CD14-positive monocyte (primary cell): ENCODE measurements at regions not wholly inside any gene's neighbourhood (a gene's known extent, or its start where the extent isn't known, plus 50 kb on each side); places are given as distances from the start of the nearest gene placed in this dataset.

Source experiments
- DNase-seq, 3 donors: peaks; one replicate each; pipeline ENCODE4 v3.0.0-alpha.2; 2011 to 2022
- H2AFZ ChIP-seq: 2 replicates; pipeline ENCODE4 v1.6.0; 2012; ENCODE audit warnings: mild to moderate bottlenecking, low read depth, low read length, inconsistent platforms; ENCODE audit not compliant: insufficient read depth, poor library complexity, severe bottlenecking
- H3K27ac ChIP-seq, 2 donors: 1 replicate in 1 of 2; 2 replicates in 1 of 2; pipeline ENCODE4 v1.5.1; 2012 to 2013; ENCODE audit warnings: low read length in 2 of 2, control low read depth in 1 of 2, inconsistent platforms in 1 of 2, low read depth in 1 of 2, mild to moderate bottlenecking in 1 of 2
- H3K27me3 ChIP-seq, 2 donors: one replicate each; pipeline versions ENCODE4 v1.6.0 to v1.6.1; 2011 to 2013; ENCODE audit warnings: low read length in 2 of 2; ENCODE audit not compliant: control insufficient read depth in 2 of 2, insufficient read depth in 2 of 2
- H3K36me3 ChIP-seq, 2 donors: replicated peaks in 1 of 2; 1 replicate in 1 of 2; 2 replicates in 1 of 2; pipeline versions ENCODE4 v1.5.1 to v1.6.1; 2012 to 2013; ENCODE audit warnings: low read length in 2 of 2, control low read depth in 1 of 2, inconsistent platforms in 1 of 2, mild to moderate bottlenecking in 1 of 2; ENCODE audit not compliant: insufficient read depth in 2 of 2, control insufficient read depth in 1 of 2
- H3K4me1 ChIP-seq, 2 donors: 1 replicate in 1 of 2; 2 replicates in 1 of 2; pipeline versions ENCODE4 v1.5.1 to v1.6.1; 2012 to 2013; ENCODE audit warnings: low read length in 2 of 2, control low read depth in 1 of 2, inconsistent platforms in 1 of 2, mild to moderate bottlenecking in 1 of 2, moderate library complexity in 1 of 2; ENCODE audit not compliant: insufficient read depth in 2 of 2, control insufficient read depth in 1 of 2
- H3K4me2 ChIP-seq: replicated peaks from 2 replicates; pipeline ENCODE3; 2012; ENCODE audit warnings: low read length, moderate library complexity, mild to moderate bottlenecking; ENCODE audit not compliant: poor library complexity, severe bottlenecking; ENCODE audit errors: extremely low read depth
- H3K4me3 ChIP-seq, 3 experiments: fragments of 200-600 bp in 1 of 3; sonication (generic) in 1 of 3; replicated peaks in 1 of 3; 1 replicate in 2 of 3; 2 replicates in 1 of 3; pipeline ENCODE4 v1.5.1; 2011 to 2013; ENCODE audit warnings: low read length in 3 of 3, mild to moderate bottlenecking in 3 of 3, control low read depth in 2 of 3, low read depth in 2 of 3, inconsistent platforms in 1 of 3, moderate library complexity in 1 of 3
- H3K79me2 ChIP-seq: 2 replicates; pipeline ENCODE4 v1.6.0; 2012; ENCODE audit warnings: mild to moderate bottlenecking, control low read depth, inconsistent platforms, low read length, moderate library complexity; ENCODE audit not compliant: insufficient read depth
- H3K9ac ChIP-seq: 2 replicates; pipeline ENCODE4 v1.6.0; 2017; ENCODE audit warnings: low read length, mild to moderate bottlenecking; ENCODE audit not compliant: insufficient read depth, poor library complexity, severe bottlenecking
- H3K9me3 ChIP-seq, 2 donors: replicated peaks in 1 of 2; 1 replicate in 1 of 2; 2 replicates in 1 of 2; pipeline versions ENCODE4 v1.5.1 to v1.6.1; 2012 to 2013; ENCODE audit warnings: low read length in 2 of 2, control low read depth in 1 of 2; ENCODE audit not compliant: control insufficient read depth in 1 of 2, insufficient read depth in 1 of 2
- H4K20me1 ChIP-seq: 2 replicates; pipeline ENCODE4 v1.6.0; 2012; ENCODE audit warnings: mild to moderate bottlenecking, low read length, control low read depth, moderate library complexity; ENCODE audit not compliant: insufficient read depth
- H3K27ac Mint-ChIP-seq, 7 donors: one replicate each; pipeline ENCODE4 v1.8.0; 2020; ENCODE audit warnings: mild to moderate bottlenecking in 7 of 7, mixed read lengths in 7 of 7, moderate library complexity in 6 of 7, inconsistent platforms in 2 of 7
- H3K27me3 Mint-ChIP-seq, 3 donors: one replicate each; pipeline ENCODE4 v1.8.0; 2021 to 2022; ENCODE audit warnings: low read depth in 3 of 3, mild to moderate bottlenecking in 3 of 3, mixed read lengths in 3 of 3, moderate library complexity in 3 of 3, inconsistent platforms in 1 of 3
- H3K36me3 Mint-ChIP-seq, 2 donors: one replicate each; pipeline ENCODE4 v1.8.0; 2020; ENCODE audit warnings: mixed read lengths in 2 of 2, inconsistent platforms in 1 of 2, mild to moderate bottlenecking in 1 of 2
- H3K4me1 Mint-ChIP-seq: one replicate; pipeline ENCODE4 v1.8.0; 2020; ENCODE audit warnings: mild to moderate bottlenecking, mixed read lengths
- H3K4me3 Mint-ChIP-seq, 2 donors: one replicate each; pipeline ENCODE4 v1.8.0; 2020; ENCODE audit warnings: mild to moderate bottlenecking in 2 of 2, mixed read lengths in 2 of 2, moderate library complexity in 1 of 2
- H3K9me3 Mint-ChIP-seq, 7 donors: one replicate each; pipeline ENCODE4 v1.8.0; 2020 to 2022; ENCODE audit warnings: mixed read lengths in 7 of 7, mild to moderate bottlenecking in 6 of 7, moderate library complexity in 6 of 7, inconsistent platforms in 2 of 7
- WGBS: methylation state at CpG from one replicate; pipeline ENCODE4 v1.1.5; 2013; ENCODE audit warnings: missing lambda C conversion rate; ENCODE audit not compliant: insufficient coverage; 5-methylcytosine and 5-hydroxymethylcytosine counted together
- intact Hi-C, 2 donors: fragments of 100-400 bp; cut with micrococcal nuclease; formaldehyde crosslinking; loops; one replicate each; pipeline versions ENCODE4 v1.15.0 to v1.15.1; 2023
- TF ChIP-seq, protein P1 (sequence below): fragments of 200-600 bp; IDR thresholded peaks from one replicate; pipeline ENCODE4 v1.8.0; 2022; ENCODE audit warnings: antibody characterized with exemption, mild to moderate bottlenecking

DNA sequence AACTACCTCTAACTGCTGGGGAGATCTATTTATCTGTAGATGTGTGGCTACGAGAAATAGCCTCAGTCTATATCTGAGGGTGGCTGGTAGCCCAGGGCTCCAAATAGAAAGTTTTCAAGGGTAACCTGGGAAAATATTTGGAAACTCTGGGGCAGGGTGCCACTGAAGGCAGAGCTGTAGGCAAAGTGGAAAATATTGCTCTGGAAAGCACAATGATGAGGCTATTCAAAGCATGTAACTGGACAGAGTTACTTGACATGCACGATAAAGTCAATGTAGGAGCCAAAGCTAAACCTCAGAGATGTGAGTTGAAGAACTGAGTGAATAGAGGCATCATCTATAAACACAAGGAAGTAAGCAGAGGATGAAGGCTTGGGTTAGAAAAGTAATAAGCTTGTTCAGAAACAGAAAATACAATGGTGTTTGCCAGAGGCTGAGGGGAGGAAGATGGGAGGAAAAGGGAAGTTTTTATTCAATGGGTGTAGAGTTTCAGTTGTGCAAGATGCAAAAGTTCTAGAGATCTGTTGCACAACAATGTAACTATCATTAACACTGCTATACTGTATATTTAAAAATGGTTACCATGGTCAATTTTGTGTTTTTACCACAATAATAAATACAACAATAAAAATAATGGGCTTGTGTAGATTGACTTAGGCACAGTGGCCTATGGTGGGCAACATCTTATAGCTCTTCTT, 171.6 kb downstream of the MBD2 start:
- TF ChIP-seq, protein P1, sequence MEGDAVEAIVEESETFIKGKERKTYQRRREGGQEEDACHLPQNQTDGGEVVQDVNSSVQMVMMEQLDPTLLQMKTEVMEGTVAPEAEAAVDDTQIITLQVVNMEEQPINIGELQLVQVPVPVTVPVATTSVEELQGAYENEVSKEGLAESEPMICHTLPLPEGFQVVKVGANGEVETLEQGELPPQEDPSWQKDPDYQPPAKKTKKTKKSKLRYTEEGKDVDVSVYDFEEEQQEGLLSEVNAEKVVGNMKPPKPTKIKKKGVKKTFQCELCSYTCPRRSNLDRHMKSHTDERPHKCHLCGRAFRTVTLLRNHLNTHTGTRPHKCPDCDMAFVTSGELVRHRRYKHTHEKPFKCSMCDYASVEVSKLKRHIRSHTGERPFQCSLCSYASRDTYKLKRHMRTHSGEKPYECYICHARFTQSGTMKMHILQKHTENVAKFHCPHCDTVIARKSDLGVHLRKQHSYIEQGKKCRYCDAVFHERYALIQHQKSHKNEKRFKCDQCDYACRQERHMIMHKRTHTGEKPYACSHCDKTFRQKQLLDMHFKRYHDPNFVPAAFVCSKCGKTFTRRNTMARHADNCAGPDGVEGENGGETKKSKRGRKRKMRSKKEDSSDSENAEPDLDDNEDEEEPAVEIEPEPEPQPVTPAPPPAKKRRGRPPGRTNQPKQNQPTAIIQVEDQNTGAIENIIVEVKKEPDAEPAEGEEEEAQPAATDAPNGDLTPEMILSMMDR, result no peak
- peaks cover 2% of the 10 kb centered on the region for H3K4me1 Mint-ChIP-seq
- no peak overlapping the region for H3K4me3 Mint-ChIP-seq
- Histone ChIP-seq H3K27ac (no peak overlapping the region), H3K27me3 (no peaks in the 10 kb centered on the region), H2AFZ (no peak overlapping the region), H3K79me2 (no peaks in the 10 kb centered on the region), H3K4me3 (no peak overlapping the region), H3K36me3 (no peaks in the 10 kb centered on the region), H3K9me3 (peaks cover 0 to 9% of the 10 kb centered on the region in 2 donors), H3K4me1 (no peaks in the 10 kb centered on the region), H4K20me1 (no peaks in the 10 kb centered on the region), H3K4me2 (no peak overlapping the region), H3K9ac (no peak overlapping the region)
- peaks cover 0 to 2% (median 0%) of the 10 kb centered on the region in 3 donors for H3K27me3 Mint-ChIP-seq
- H3K9me3 Mint-ChIP-seq, result peaks cover 0 to 6% (median 3%) of the 10 kb centered on the region in 7 donors
- 100% methylated on average over 1 of the region's 2 CpGs for WGBS
- H3K27ac Mint-ChIP-seq, result no peak overlapping the region
- no peak for DNase-seq
- H3K36me3 Mint-ChIP-seq, result no peaks in the 10 kb centered on the region
- intact Hi-C loops, result no loop called here

DNA sequence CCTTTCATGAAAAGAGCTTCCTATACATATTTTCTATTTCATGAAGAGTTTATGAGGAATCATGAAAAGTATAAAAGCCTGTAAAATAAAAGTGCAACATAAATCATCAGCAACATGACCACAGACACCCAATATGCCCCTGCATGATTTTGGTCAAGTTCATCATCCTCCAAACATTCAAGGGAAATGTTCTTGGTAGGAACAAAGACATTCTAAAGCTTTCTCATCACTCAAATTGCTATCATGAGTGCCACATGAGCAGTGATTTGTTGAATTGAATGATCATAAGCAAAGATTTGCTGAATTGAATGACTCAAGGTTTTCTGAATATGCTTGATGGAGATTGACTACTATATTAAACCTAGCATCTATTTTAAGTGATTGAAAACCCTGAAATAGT, 172.2 kb downstream of the MBD2 start:
- DNase-seq, result no peak

More for the DNA sequence above, 172.2 kb downstream of the MBD2 start:
- intact Hi-C loops, result no loop called here
- Histone ChIP-seq H4K20me1 (no peaks in the 10 kb centered on the region), H3K4me3 (no peak overlapping the region), H3K36me3 (no peaks in the 10 kb centered on the region), H2AFZ (no peak overlapping the region), H3K4me1 (no peaks in the 10 kb centered on the region), H3K79me2 (no peaks in the 10 kb centered on the region), H3K4me2 (no peak overlapping the region), H3K27ac (no peak overlapping the region), H3K9ac (no peak overlapping the region), H3K27me3 (no peaks in the 10 kb centered on the region), H3K9me3 (peaks cover 0 to 9% of the 10 kb centered on the region in 2 donors)
- Mint-ChIP-seq H3K9me3 (peaks cover 0 to 6% (median 3%) of the 10 kb centered on the region in 7 donors), H3K4me1 (peaks cover 2% of the 10 kb centered on the region), H3K27me3 (peaks cover 0 to 2% (median 0%) of the 10 kb centered on the region in 3 donors), H3K36me3 (no peaks in the 10 kb centered on the region), H3K27ac (no peak overlapping the region), H3K4me3 (no peak overlapping the region)
- TF ChIP-seq, protein P1, result no peak
